HepG2 (cell line): ENCODE measurements at regions not wholly inside any gene's neighbourhood (a gene's known extent, or its start where the extent isn't known, plus 50 kb on each side); places are given as distances from the start of the nearest gene placed in this dataset.
A peak's percentile ranks its signal among the peaks of the same experiment; 100 is the strongest.

Experiments used
- ATF1 ChIP-seq: IDR thresholded peaks from 2 replicates; pipeline ENCODE4 v1.6.1; 2016; ENCODE audit warnings: mild to moderate bottlenecking, control low read depth
- ATRX ChIP-seq: sonication (generic); formaldehyde crosslinking; IDR thresholded peaks from 2 replicates; pipeline ENCODE4 v1.4.0; 2020; ENCODE audit warnings: missing genetic modification reagents, borderline replicate concordance
- CREB1 ChIP-seq, 2 experiments: fragments of 450-650 bp in 1 of 2; IDR thresholded peaks; 2 replicates each; pipeline ENCODE4 v1.6.1; 2016 to 2017; ENCODE audit warnings: control low read depth in 1 of 2, mild to moderate bottlenecking in 1 of 2, missing compliant biosample characterization in 1 of 2, missing genetic modification characterization in 1 of 2
- HMG20A ChIP-seq: IDR thresholded peaks from 2 replicates; pipeline ENCODE4 v1.6.1; 2016; ENCODE audit warnings: borderline replicate concordance
- RFXAP ChIP-seq: sonication (generic); formaldehyde crosslinking; IDR thresholded peaks from 2 replicates; pipeline ENCODE4 v1.4.0; 2020; ENCODE audit warnings: missing genetic modification reagents, borderline replicate concordance
- SKI ChIP-seq: fragments of 450-650 bp; IDR thresholded peaks from one replicate; pipeline ENCODE4 v1.6.1; 2018; ENCODE audit warnings: mild to moderate bottlenecking; ENCODE audit not compliant: partially characterized antibody
- TCF7 ChIP-seq: sonication (generic); IDR thresholded peaks from 2 replicates; pipeline ENCODE4 v1.6.1; 2016; ENCODE audit warnings: antibody characterized with exemption, low read depth
- ZNF256 ChIP-seq: sonication (generic); formaldehyde crosslinking; conservative IDR thresholded peaks from 2 replicates; pipeline ENCODE4 v1.4.0; 2020; ENCODE audit warnings: missing genetic modification reagents
- ZNF350 ChIP-seq: sonication (generic); formaldehyde crosslinking; IDR thresholded peaks from 2 replicates; pipeline ENCODE4 v1.4.0; 2020; ENCODE audit warnings: mild to moderate bottlenecking, low read depth, missing genetic modification reagents, borderline replicate concordance
- ZNF451 ChIP-seq: sonication (generic); formaldehyde crosslinking; IDR thresholded peaks from 2 replicates; pipeline ENCODE4 v1.5.0; 2020; ENCODE audit warnings: mild to moderate bottlenecking, missing genetic modification reagents
- ZNF660 ChIP-seq: sonication (generic); formaldehyde crosslinking; IDR thresholded peaks from 2 replicates; pipeline ENCODE4 v1.5.1; 2020; ENCODE audit warnings: mild to moderate bottlenecking, low read depth, missing genetic modification reagents, borderline replicate concordance
- TF ChIP-seq, protein P1 (sequence below): sonication (generic); formaldehyde crosslinking; IDR thresholded peaks from 2 replicates; pipeline ENCODE4 v1.4.0; 2020; ENCODE audit warnings: missing genetic modification reagents
- TF ChIP-seq, protein P2 (sequence below): sonication (generic); formaldehyde crosslinking; IDR thresholded peaks from 2 replicates; pipeline ENCODE4 v1.4.0; 2020; ENCODE audit warnings: missing genetic modification reagents
- TF ChIP-seq, protein P3 (sequence below): sonication (generic); formaldehyde crosslinking; IDR thresholded peaks from 2 replicates; pipeline ENCODE4 v1.4.0; 2020; ENCODE audit warnings: missing genetic modification reagents
- TF ChIP-seq, protein P4 (sequence below): IDR thresholded peaks from 2 replicates; pipeline ENCODE4 v1.6.1; 2016; ENCODE audit warnings: control low read depth
- TF ChIP-seq, protein P5 (sequence below): sonication (generic); formaldehyde crosslinking; IDR thresholded peaks from 2 replicates; pipeline ENCODE4 v1.8.0; 2022; ENCODE audit warnings: missing genetic modification reagents, mild to moderate bottlenecking, inconsistent platforms, borderline replicate concordance
- TF ChIP-seq, protein P6 (sequence below): sonication (generic); formaldehyde crosslinking; IDR thresholded peaks from 2 replicates; pipeline ENCODE4 v1.4.0; 2020; ENCODE audit warnings: missing genetic modification reagents

DNA sequence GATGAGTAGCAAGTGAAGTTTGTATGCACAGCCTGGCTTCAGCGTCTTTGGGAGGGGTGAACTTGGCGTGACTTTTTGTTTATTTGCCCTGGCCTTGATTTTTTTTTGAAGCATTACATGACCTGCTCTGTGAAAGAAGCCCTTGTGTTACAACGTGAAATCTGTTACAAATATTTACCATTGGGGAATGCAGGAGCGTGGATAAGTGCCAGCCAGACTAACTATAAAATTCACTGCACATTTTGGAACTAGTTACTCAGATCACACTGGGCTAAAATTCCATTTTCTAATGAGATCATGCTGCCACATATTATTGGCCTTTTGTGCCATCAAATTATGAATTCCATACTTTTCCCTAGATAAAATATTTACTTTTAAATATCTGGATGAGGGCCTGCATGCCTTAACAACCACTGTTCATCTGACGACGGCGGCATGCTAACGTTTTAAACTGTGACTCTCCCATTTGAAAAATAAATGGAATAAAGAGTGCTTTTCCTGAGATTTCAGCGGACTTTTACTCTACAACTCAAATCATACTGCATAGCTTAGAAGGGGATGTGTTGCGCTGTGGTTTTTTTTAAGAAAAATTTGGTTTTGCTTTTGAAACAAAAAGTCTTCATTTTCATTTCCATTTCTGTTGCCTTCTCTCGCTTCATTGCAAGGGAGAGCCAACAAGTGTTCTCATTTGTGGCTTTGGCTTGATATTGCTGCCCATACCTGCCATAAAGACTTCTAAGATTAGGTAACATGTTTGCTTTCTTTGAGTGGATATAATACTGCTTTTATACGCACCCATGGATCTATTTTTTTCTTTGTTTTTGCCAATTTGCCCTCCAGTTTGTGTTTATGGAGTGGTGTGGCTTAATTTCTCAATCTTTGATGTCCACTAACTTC, 352.2 kb downstream of the TFEC start (continued):
- peak; percentile 88 for TF ChIP-seq SKI
- no peak for TF ChIP-seq ZNF451 (CRISPR knock-in tag)
- TF ChIP-seq, protein P1, sequence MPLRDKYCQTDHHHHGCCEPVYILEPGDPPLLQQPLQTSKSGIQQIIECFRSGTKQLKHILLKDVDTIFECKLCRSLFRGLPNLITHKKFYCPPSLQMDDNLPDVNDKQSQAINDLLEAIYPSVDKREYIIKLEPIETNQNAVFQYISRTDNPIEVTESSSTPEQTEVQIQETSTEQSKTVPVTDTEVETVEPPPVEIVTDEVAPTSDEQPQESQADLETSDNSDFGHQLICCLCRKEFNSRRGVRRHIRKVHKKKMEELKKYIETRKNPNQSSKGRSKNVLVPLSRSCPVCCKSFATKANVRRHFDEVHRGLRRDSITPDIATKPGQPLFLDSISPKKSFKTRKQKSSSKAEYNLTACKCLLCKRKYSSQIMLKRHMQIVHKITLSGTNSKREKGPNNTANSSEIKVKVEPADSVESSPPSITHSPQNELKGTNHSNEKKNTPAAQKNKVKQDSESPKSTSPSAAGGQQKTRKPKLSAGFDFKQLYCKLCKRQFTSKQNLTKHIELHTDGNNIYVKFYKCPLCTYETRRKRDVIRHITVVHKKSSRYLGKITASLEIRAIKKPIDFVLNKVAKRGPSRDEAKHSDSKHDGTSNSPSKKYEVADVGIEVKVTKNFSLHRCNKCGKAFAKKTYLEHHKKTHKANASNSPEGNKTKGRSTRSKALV: 0 out of 2 replicates have a peak, but pooled peaks have one; percentile 39
- TF ChIP-seq ZNF350 (CRISPR knock-in tag): no peak
- TF ChIP-seq HMG20A (CRISPR knock-in tag): peak; percentile 97
- TF ChIP-seq, protein P2, sequence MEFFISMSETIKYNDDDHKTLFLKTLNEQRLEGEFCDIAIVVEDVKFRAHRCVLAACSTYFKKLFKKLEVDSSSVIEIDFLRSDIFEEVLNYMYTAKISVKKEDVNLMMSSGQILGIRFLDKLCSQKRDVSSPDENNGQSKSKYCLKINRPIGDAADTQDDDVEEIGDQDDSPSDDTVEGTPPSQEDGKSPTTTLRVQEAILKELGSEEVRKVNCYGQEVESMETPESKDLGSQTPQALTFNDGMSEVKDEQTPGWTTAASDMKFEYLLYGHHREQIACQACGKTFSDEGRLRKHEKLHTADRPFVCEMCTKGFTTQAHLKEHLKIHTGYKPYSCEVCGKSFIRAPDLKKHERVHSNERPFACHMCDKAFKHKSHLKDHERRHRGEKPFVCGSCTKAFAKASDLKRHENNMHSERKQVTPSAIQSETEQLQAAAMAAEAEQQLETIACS: no peak
- peak; percentile 39 for TF ChIP-seq TCF7
- no peak for TF ChIP-seq ZNF256 (CRISPR knock-in tag)
- TF ChIP-seq RFXAP (CRISPR knock-in tag): no peak
- TF ChIP-seq, protein P3, sequence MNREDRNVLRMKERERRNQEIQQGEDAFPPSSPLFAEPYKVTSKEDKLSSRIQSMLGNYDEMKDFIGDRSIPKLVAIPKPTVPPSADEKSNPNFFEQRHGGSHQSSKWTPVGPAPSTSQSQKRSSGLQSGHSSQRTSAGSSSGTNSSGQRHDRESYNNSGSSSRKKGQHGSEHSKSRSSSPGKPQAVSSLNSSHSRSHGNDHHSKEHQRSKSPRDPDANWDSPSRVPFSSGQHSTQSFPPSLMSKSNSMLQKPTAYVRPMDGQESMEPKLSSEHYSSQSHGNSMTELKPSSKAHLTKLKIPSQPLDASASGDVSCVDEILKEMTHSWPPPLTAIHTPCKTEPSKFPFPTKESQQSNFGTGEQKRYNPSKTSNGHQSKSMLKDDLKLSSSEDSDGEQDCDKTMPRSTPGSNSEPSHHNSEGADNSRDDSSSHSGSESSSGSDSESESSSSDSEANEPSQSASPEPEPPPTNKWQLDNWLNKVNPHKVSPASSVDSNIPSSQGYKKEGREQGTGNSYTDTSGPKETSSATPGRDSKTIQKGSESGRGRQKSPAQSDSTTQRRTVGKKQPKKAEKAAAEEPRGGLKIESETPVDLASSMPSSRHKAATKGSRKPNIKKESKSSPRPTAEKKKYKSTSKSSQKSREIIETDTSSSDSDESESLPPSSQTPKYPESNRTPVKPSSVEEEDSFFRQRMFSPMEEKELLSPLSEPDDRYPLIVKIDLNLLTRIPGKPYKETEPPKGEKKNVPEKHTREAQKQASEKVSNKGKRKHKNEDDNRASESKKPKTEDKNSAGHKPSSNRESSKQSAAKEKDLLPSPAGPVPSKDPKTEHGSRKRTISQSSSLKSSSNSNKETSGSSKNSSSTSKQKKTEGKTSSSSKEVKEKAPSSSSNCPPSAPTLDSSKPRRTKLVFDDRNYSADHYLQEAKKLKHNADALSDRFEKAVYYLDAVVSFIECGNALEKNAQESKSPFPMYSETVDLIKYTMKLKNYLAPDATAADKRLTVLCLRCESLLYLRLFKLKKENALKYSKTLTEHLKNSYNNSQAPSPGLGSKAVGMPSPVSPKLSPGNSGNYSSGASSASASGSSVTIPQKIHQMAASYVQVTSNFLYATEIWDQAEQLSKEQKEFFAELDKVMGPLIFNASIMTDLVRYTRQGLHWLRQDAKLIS (CRISPR knock-in tag): no peak
- TF ChIP-seq, protein P4, sequence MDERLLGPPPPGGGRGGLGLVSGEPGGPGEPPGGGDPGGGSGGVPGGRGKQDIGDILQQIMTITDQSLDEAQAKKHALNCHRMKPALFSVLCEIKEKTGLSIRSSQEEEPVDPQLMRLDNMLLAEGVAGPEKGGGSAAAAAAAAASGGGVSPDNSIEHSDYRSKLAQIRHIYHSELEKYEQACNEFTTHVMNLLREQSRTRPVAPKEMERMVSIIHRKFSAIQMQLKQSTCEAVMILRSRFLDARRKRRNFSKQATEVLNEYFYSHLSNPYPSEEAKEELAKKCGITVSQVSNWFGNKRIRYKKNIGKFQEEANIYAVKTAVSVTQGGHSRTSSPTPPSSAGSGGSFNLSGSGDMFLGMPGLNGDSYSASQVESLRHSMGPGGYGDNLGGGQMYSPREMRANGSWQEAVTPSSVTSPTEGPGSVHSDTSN: no peak
- TF ChIP-seq ATF1 (CRISPR knock-in tag): no peak
- TF ChIP-seq, protein P5, sequence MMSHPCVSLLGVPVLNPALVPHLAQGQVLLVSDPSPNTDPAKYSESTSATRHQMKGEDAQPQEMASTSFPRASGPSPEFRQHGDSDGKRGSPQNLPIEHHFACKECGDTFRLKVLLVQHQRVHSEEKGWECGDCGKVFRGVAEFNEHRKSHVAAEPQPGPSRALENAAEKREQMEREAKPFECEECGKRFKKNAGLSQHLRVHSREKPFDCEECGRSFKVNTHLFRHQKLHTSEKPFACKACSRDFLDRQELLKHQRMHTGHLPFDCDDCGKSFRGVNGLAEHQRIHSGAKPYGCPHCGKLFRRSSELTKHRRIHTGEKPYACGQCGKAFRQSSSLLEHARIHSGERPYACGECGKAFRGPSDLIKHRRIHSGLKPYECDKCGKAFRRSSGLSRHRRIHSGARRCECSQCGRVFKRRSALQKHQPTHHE (CRISPR knock-in tag): no peak
- TF ChIP-seq ZNF660 (CRISPR knock-in tag): no peak
- TF ChIP-seq, protein P6, sequence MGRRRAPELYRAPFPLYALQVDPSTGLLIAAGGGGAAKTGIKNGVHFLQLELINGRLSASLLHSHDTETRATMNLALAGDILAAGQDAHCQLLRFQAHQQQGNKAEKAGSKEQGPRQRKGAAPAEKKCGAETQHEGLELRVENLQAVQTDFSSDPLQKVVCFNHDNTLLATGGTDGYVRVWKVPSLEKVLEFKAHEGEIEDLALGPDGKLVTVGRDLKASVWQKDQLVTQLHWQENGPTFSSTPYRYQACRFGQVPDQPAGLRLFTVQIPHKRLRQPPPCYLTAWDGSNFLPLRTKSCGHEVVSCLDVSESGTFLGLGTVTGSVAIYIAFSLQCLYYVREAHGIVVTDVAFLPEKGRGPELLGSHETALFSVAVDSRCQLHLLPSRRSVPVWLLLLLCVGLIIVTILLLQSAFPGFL: no peak
- TF ChIP-seq CREB1 (IDR thresholded peaks at IDR 0.05): no peak
- peak; percentile 68 for TF ChIP-seq CREB1 (CRISPR knock-in tag; IDR thresholded peaks at IDR 0.05)
- no peak for TF ChIP-seq ATRX (CRISPR knock-in tag)
